Esophagus mucosa (tissue), 1 donor: ENCODE measurements at regions not wholly inside any gene's neighbourhood (a gene's known extent, or its start where the extent isn't known, plus 50 kb on each side); places are given as distances from the start of the nearest gene placed in this dataset.
A peak's percentile ranks its signal among the peaks of the same experiment; 100 is the strongest.
"Not testable (repeated sequence)": the region's sequence is repeated elsewhere in the genome, so short reads cannot be mapped to it uniquely, and the experiment has no call there.

Experiments used
- ATAC-seq: fragments of 200-7000 bp; cut with Tn5 transposase; one replicate; pipeline ENCODE4 v1.9.1; 2020
- donor health status: DM: yes; HTN: yes; CAD: no.

DNA sequence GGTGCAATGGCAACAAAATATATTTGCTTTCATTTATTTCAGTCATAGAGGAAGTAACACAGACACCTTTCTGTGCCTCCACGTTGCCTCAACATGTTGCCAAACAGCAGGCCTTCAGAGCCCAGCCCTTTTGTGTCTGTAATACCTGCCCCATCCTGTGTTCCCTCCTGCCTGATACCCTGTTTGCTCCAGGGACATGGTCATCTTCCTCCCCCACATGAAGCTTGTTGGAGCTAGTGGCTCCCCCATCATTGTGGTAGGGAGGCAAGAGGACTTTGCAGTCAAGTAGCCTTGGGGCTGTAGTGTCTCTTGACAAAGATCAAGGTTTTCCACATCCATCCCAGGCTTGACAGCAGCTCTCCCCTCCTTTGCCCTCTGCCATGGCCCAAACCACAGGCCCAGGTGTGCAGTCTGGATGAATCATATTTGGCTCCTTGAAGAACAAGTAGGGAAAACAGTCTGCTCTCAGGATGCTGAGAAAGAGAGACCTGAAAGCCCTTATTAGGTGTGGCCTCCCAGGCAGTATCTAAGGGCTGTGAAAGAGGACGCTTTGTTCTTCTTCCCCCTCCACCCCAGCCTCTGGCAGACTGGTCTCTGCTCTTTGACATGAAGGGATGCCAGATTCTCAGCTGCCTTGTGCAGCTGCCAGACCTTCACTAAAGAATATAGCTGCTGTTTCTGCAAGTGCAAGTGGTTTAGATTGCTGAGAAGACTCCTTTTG lies 329.0 kb downstream of the C12orf75 start:
- peak; percentile 90 for ATAC-seq

DNA sequence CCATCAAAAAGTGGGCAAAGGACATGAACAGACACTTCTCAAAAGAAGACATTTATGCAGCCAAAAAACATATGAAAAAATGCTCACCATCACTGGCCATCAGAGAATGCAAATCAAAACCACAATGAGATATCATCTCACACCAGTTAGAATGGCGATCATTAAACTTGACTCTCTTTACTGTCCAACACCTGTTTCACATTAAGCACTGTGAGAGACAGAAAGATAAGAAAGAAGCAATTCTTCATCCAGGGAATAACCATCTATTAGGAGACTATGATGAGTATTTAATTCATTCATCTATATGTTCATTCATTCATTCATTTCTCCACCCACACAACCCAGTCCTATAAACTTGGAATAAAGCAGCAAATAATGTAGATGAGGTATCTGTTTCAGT lies 334.3 kb downstream of the C12orf75 start:
- ATAC-seq: not testable (repeated sequence)

DNA sequence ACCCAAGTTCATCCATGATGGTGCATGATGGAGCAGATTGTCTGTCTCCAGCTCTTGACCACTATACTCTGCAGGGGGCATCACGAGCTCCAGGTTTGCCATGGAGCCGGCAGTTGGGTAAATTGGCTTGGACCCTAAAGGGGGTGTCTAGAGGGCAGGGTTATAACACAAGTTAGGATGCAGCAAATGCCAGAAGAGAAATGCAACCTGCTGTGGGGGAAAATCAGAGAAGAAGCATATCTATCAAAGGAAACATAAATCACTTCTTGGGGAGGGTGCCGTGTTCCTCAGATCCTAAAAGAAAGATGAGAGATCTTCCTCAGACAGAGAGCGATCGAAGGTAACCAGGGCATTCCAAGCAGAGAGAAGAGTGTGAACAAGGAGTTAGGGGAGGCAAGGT lies 334.9 kb downstream of the C12orf75 start:
- no peak for ATAC-seq

DNA sequence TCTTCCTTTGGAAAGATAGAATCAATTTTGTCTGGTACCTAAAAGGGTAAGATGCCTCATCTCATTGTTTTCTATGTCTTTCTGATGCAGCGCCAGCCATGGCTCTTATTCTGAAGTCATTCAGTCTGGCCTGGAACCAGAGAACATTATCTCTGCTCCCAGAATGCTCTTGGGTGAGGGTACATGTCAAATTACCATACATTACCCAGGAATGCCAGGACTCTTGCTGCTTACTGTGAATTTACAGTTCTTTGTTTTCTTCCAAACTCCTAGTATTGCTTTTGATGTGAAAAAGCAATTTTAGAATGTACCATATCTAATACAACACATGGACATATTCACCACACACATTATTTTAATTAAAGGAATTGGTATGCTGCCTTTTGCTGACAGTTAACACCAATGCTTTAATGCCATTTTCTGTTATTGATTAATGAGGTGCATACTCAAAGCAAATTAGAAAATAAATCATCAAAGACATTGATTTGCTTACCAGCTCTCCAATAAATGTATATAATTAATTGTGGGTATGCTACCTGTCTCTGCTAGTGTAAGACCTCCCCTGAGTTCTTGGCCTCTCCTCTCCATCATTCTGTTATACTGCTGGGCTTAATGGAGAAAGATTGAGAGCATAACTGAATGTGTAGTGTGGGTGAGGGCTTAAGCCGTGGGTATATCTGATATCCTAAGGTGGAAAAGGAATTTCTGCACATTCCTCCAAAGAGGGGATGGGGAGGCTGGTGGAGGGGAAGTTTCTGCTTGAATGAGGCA lies 337.7 kb downstream of the C12orf75 start:
- no peak for ATAC-seq

DNA sequence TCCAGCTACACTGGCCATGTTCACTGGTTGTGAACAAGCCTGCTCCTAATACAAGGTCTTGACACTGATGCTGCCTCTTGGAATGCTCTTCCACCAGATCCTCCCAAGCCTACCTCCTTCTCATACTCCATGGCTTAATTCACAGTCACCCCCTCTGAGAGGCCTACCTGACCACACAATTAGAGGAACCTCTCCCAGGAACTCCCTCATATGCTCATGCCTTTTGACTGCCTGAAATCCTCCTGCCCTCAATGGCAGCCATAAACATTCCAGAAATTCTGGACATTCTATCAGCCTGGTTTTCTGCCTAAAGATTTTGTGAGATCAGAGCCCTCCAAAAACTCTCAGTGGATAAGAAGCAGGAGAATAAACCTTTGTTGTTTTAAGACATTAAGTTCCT lies 340.2 kb downstream of the C12orf75 start:
- no peak for ATAC-seq

DNA sequence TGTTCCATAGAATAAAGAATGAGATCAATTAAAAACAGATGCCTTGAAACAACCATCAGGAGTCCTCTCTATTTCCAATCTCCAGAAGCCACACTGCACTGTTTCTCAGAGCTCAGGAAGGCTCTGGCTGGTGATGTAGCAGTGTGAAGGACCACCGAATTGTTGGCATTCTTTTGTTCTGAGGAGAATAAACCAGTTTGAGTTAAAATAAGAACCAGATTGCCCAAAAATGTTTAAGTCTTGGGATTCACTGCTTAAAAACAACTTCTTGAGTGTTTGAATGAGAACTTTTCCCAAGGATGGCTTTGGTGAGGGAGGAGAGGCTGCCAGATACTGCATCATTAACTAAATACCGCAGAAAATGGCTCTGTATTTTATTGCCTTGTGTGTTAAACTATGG lies 341.2 kb downstream of the C12orf75 start:
- ATAC-seq: no peak

DNA sequence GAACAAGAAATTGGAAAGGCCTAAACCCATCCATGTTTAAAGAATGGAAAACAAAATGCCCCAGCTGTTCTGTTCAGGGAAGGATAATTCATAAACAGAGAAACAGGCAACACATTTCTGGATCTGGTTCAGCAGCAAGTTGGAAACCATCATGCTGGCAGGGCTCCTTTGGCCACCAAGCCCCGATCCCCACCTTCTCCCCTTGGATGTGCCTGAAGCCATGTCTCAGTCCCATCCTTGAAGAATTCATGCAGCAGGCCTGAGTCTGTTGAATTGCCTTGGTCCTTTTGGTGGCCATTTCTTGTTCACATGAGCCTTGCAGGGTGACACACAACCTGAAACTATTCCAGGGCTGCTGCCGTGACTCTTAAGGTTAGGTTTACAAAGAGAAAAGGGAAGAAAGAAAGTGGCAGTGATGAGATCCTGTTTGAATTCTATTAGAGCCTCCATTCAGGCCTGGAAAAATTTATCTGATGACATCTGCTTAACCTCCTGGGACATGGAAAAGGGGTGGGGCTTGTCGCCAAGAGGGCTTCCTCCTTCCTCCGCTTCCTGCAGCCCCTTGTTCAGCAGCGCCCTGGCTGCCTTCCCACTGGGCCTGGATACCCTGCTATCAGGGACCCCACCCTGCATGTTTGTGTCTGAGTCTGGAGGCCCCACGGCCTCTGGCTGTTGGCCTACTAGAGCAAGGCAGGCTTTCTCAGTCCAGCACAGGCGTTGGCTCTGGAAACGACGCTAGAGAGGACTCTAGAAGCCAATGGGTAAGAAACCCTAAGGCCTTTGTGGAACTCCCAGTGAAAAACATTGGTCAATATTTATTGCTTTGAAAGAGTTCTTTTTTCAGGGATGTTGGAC lies 341.9 kb downstream of the C12orf75 start:
- no peak for ATAC-seq

DNA sequence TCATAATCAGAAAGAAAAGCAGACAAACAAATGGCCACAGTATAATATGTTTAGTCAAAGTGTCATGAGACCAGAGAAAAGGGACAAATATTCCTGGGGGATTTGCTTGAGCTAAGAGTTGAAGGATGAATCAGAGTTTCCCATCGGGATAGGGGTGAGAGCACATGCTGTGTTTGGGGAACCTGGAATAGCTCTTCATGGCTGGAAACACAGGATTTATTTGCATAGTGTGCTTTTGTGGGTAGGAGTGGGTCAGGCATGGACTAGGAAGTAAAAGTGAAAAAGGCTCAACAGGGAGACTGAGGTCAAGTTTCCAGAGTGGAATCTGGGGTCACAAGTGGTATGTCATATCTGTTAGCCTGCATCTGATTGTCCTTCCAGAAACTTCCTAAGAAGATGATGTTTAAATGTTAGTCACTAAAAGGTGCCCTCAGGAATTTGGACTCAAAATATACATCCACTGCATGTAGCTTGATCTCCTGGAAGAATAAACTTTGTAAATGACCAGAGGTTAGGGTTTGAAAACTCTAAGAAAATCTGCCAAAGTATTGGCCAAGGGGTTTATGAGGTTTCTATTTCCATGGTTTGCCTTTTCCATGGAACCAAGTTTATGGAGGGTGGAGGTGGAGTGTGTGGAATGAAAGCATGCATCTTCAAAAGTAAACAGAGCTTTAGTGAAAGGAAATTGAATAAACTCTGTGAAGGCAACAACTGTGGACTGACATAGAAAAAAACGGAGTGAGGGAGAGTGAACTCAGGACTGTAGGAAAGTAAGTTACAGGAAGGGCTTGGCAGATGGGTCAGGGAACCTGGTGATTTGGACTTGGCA lies 344.6 kb downstream of the C12orf75 start:
- no peak for ATAC-seq

DNA sequence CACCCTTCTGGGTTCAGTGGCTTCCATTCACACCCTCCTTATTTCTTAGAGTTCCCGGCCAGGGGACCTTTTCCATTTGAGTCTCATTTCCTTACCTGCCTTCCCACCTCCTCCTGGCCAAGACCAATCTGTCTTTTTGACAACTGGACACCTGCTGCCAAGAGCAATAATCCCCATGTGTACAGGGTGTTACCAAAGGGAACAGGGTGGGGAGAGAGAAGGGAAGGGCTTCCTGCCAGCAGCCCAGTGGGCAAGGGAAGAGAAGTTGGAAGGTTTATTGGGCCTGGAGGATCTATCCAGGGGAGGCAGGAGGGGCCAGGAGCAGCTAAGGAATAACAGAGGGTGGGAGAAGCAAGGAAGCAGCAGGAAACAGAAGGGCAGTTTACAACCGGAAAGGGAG lies 346.2 kb downstream of the C12orf75 start:
- ATAC-seq: peak; percentile 88

DNA sequence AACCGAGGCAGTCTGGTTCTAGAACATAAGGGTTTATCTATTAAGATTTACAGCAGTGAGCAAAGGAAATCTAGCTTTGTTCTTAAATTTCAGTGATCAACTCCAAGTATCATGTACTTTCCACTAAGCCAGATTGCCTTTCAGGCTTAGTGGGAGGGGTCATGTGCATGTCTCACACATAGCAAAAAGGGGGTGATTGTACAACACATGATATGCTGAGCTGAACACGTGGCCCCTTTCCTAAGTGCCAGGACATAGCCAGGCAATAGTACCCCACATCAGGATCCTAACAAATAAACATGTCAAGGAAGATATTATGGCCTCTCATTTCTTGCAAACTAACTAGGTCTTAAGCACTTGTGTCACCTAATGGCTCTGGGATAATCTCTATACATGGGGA lies 347.2 kb downstream of the C12orf75 start:
- no peak for ATAC-seq

DNA sequence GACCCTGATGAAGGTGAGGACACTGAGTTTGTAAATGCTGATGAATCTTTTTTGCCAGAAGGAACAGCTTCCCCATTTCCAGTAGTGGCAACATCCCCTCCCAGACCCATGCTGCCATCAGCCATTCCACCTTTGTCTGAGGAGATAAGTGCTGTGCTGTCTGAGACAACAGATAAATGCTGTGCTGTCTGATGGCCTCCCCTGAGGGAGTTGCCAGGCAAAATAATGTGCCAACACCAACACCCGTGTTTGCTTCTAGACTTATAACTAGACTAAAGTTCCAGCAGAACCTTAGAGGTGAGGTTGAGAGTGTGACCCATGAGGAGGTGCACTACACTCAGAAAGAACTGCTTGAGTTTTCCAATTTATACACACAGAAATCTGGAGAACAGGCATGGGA lies 349.5 kb downstream of the C12orf75 start:
- ATAC-seq: no peak

DNA sequence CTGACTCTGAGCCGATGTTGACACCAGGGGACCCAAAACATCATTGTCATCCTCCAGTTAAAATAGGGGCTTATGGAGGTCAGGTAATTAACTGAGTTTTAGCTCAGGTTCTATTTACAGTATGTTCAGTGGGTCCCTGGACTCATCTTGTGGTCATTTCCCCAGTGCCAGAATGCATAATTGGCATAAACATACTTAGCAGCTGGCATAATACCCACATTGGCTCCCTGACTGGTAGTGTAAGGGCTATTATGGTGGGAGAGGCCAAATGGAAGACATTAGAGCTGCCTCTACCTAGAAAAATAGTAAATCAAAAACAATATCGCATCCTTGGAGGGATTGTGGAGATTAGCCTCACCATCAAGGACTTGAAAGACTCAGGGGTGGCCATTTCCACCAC lies 350.9 kb downstream of the C12orf75 start:
- ATAC-seq: no peak

DNA sequence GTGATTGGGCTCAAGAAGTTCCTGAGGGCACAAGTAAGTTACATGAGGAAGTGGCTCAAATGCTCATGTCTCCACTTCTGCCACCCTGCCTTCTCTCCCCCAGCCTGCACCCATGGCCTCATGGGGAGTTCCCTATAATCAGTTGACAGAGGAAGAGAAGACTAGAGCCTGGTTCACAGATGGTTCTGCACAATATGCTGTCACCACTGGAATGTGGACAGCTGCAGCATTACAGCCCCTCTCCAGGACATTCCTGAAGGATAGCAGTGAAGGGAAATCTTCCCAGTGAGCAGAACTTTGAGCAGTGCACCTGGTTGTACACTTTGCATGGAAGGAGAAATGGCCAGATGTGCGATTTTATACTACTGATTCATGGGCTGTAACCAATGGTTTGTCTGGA lies 352.3 kb downstream of the C12orf75 start:
- ATAC-seq: not testable (repeated sequence)

DNA sequence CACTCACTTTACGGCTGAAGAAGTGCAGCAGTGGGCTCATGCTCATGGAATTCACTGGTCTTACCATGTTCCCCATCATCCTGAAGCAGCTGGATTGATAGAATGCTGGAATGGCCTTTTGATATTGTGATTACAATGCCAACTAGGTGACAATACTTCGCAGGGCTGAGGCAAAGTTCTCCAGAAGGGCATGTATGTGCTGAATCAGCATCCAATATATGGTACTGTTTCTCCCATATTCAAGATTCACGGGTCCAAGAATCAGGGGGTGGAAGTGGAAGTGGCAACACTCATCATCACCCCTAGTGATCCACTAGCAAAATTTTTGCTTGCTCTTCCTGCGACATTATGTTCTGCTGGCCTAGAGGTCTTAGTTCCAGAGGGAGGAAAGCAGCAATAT lies 353.3 kb downstream of the C12orf75 start:
- not testable (repeated sequence) for ATAC-seq

DNA sequence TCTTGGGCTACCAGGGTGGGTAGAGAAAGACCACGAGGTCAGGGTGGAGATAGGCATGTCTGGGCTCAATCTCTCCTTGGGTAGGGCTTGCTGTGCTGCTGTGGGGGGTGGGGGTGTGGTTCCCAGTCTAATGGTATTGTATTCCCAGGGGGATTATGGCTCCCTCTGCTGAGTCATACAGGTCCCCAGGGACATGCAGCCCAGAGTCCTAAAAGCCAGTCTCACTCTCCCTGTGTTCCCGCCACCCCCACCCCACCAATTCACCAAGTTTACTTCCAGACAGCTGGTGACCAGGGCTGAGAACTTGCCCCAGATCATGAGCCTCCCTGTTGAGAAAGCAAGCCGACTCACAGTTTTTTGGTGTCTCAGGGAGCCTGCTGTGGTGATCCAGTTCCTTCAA lies 367.6 kb downstream of the C12orf75 start:
- peak; percentile 60 for ATAC-seq

DNA sequence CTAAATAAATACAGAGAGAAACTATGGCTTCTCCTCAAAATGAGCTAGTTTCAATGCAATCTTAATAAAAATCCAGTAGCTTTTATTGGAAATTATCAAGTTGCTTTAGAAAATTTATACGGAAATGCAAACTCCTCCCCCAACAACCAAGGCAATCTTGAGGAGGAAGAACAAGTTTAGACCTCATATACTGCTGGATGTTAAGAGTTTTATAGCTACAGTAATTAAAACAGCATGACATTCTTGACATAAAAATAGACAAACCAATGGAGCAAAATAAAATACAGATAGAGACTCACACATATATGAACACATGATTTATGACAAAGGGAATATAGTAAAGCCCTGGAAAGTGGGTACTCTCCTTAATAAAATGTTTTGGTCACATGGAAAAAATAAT lies 368.7 kb downstream of the C12orf75 start:
- no peak for ATAC-seq

DNA sequence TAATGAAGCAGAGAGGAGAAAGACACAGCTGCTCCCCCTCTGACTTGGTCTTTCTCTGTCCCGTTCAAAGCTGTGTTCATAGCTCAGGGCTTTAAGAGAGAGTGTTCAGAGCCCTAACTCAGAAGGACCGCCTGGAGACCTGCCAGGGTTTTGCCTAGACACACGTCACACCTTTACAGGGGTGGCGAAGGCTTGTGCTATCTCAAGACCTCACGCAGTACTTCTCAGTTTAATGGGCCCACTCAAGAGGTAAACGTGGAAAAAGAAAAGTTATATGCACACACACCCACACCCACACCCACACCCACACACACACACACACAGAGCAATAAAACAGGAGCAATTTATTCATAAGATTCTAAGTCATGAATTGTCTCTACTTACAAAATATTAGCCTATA lies 374.3 kb downstream of the C12orf75 start:
- no peak for ATAC-seq

DNA sequence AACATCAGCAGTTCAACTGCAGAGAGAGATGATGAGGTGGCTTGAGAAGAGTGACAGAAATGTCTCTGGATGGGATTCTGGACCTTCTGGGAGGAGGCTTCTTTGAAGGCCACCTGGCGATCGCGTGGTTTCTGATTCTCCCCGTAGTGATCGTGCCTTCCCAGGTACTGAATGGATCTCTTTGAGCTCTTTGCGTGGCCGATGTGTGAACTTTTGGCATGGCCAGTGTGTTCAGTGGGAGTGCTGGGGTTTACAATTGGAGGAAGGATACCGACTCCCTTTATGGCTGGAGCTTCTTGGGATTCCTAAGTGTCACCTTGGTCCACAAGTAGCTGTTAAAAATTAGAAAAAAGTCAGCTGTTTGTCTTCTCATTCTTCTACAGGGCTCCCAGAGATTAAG lies 374.7 kb downstream of the C12orf75 start:
- ATAC-seq: no peak

DNA sequence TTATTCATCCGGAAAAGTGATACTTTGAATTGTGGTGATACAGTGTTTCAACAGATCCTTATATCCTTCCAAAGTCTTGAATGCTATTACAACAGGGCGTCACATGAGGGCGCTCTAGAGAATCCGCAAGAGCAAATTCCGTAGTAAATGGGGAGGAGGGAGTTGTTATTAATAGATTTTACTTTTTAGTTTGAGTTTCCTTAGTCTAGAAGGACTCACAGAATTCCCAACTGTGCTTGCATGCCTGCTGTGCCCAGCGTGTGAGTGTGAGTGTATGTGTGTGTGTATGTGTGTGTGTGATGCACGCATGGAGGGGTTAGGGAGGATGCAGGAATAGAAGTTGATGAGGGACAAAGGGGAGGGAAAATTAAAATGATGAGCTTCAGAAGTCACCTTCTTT lies 375.3 kb downstream of the C12orf75 start:
- ATAC-seq: peak; percentile 23

DNA sequence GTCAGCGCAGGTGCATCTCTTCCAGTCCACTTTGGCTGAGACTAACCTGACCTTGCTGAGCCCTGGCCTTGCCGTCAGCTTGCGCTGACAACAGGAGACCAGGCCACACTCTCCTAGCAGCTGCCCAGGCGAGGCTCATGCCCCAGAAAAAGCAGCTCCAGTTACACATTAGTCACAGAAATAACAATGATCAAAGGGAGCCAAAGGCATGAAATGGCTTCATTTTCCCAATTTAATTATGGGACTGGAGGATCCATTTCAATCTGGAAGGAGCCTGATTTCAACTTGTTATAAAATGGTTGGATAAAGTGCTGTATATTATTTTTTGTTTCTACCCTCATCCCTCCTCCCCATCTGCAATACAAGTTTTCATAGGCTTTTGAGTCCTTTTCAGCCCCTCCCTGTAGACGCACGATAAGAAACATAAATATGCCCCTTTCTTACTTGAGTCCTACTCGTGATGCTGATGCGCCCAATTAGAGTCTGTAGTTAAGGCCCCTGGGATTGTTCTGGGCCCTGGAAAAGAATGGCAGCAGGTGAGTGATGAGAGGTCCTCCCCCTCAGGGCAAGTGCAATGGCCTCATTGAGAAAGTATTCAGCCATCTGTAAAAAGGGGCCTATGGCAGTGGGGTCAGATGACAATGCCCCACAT lies 376.0 kb downstream of the C12orf75 start:
- ATAC-seq: no peak

DNA sequence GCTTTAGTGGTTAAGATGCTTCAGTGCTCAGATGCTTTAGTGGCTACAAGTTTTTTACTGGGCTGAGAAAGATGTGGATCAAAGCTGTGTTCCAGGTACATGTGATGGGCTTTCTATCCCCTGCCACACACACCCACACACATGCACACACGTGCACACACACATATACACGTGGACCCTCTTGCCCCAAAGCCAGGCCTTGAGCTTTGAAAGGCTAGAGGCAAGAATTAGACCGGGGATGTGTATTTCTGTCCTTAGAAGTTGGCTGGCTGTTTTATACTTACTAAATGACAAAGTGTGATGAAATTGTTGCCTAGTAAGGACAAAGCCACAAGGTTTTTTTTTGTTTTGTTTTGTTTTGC lies 376.5 kb downstream of the C12orf75 start:
- ATAC-seq: no peak
